ENCODE measurements at regions not wholly inside any gene's neighbourhood (a gene's known extent, or its start where the extent isn't known, plus 50 kb on each side); places are given as distances from the start of the nearest gene placed in this dataset.
"Not testable (repeated sequence)": the region's sequence is repeated elsewhere in the genome, so short reads cannot be mapped to it uniquely, and the experiment has no call there.

GRCh38 chr7:153696242-153696641 lies 356.0 kb upstream of the DPP6 start:
- ChIA-PET CTCF (ENCODE audit: unreplicated experiment) (no interaction called here), POLR2A (interaction anchor here (0.7 kb wide), 1 partner anchor 464 kb away, joined by 3 read pairs; no protein-coding TSS in a partner anchor)
- H3K4me2 ChIP-seq (ENCODE audit: low read length) = no peak overlapping the region
- no peaks in the 10 kb centered on the region for H3K36me3 ChIP-seq (ENCODE audit: insufficient read depth, low read length)
- H3K4me3 ChIP-seq (ENCODE audit: low read depth, low read length, poor library complexity, severe bottlenecking) = no peak overlapping the region
- TF ChIP-seq EZH2phosphoT487 (IDR thresholded peaks at IDR 0.05; ENCODE audit: borderline replicate concordance, low read depth, low read length) = no peak
- TF ChIP-seq CTCF (conservative IDR thresholded peaks at IDR 0.05; ENCODE audit: low read length) = no peak
- H2AFZ ChIP-seq (ENCODE audit: low read length) = no peak overlapping the region
- H3K9me3 ChIP-seq (ENCODE audit: low read length) = no peaks in the 10 kb centered on the region
- no peaks in the 10 kb centered on the region for H4K20me1 ChIP-seq (ENCODE audit: insufficient read depth, low read length)
- no TSS peak for BruUV-seq (replicated peaks)
- H3K4me1 ChIP-seq (ENCODE audit: insufficient read depth, low read length, poor library complexity, severe bottlenecking) = no peaks in the 10 kb centered on the region
- no peaks in the 10 kb centered on the region for H3K9me2 ChIP-seq (ENCODE audit: insufficient read depth, low read length)
- H3K79me2 ChIP-seq (ENCODE audit: insufficient read depth, low read depth, low read length) = no peaks in the 10 kb centered on the region
- intact Hi-C loops (cut with micrococcal nuclease; ENCODE audit: unreplicated experiment) = no loop called here
- no peak overlapping the region for H3K27ac ChIP-seq (ENCODE audit: low read depth, low read length, poor library complexity, severe bottlenecking)
- no peak for DNase-seq (ENCODE audit: low spot score)

GRCh38 chr7:153698046-153698445 lies 354.2 kb upstream of the DPP6 start:
- H3K9me3 ChIP-seq (ENCODE audit: low read length) = no peaks in the 10 kb centered on the region
- intact Hi-C loops (cut with micrococcal nuclease; ENCODE audit: unreplicated experiment) = no loop called here
- H3K4me2 ChIP-seq (ENCODE audit: low read length) = no peak overlapping the region
- no peak overlapping the region for H3K4me3 ChIP-seq (ENCODE audit: low read depth, low read length, poor library complexity, severe bottlenecking)
- H3K79me2 ChIP-seq (ENCODE audit: insufficient read depth, low read depth, low read length) = no peaks in the 10 kb centered on the region
- POLR2A ChIA-PET = no interaction called here
- H3K9me2 ChIP-seq (ENCODE audit: insufficient read depth, low read length) = no peaks in the 10 kb centered on the region
- H3K36me3 ChIP-seq (ENCODE audit: insufficient read depth, low read length) = no peaks in the 10 kb centered on the region
- no peaks in the 10 kb centered on the region for H4K20me1 ChIP-seq (ENCODE audit: insufficient read depth, low read length)
- CTCF ChIA-PET (ENCODE audit: unreplicated experiment) = no interaction called here
- TF ChIP-seq EZH2phosphoT487 (IDR thresholded peaks at IDR 0.05; ENCODE audit: borderline replicate concordance, low read depth, low read length) (no peak), CTCF (conservative IDR thresholded peaks at IDR 0.05; ENCODE audit: low read length) (no peak)
- H3K4me1 ChIP-seq (ENCODE audit: insufficient read depth, low read length, poor library complexity, severe bottlenecking) = no peaks in the 10 kb centered on the region
- no TSS peak for BruUV-seq (replicated peaks)
- H3K27ac ChIP-seq (ENCODE audit: low read depth, low read length, poor library complexity, severe bottlenecking) = no peak overlapping the region
- H2AFZ ChIP-seq (ENCODE audit: low read length) = no peak overlapping the region
- no peak for DNase-seq (ENCODE audit: low spot score)

GRCh38 chr7:153701678-153702077 lies 350.5 kb upstream of the DPP6 start:
- BruUV-seq (replicated peaks) = no TSS peak
- H3K4me2 ChIP-seq (ENCODE audit: low read length) = no peak overlapping the region
- no peak overlapping the region for H3K4me3 ChIP-seq (ENCODE audit: low read depth, low read length, poor library complexity, severe bottlenecking)
- H3K79me2 ChIP-seq (ENCODE audit: insufficient read depth, low read depth, low read length) = no peaks in the 10 kb centered on the region
- H3K9me2 ChIP-seq (ENCODE audit: insufficient read depth, low read length) = no peaks in the 10 kb centered on the region
- CTCF ChIA-PET (ENCODE audit: unreplicated experiment) = no interaction called here
- no peaks in the 10 kb centered on the region for H4K20me1 ChIP-seq (ENCODE audit: insufficient read depth, low read length)
- DNase-seq (ENCODE audit: low spot score) = no peak
- TF ChIP-seq EZH2phosphoT487 (IDR thresholded peaks at IDR 0.05; ENCODE audit: borderline replicate concordance, low read depth, low read length) (no peak), CTCF (conservative IDR thresholded peaks at IDR 0.05; ENCODE audit: low read length) (no peak)
- no peaks in the 10 kb centered on the region for H3K4me1 ChIP-seq (ENCODE audit: insufficient read depth, low read length, poor library complexity, severe bottlenecking)
- no peaks in the 10 kb centered on the region for H3K9me3 ChIP-seq (ENCODE audit: low read length)
- H3K27ac ChIP-seq (ENCODE audit: low read depth, low read length, poor library complexity, severe bottlenecking) = no peak overlapping the region
- POLR2A ChIA-PET = no interaction called here
- no peak overlapping the region for H2AFZ ChIP-seq (ENCODE audit: low read length)
- intact Hi-C loops (cut with micrococcal nuclease; ENCODE audit: unreplicated experiment) = no loop called here
- no peaks in the 10 kb centered on the region for H3K36me3 ChIP-seq (ENCODE audit: insufficient read depth, low read length)

- H3K9me2 ChIP-seq (ENCODE audit: insufficient read depth, low read length); H3K4me3 ChIP-seq (ENCODE audit: low read depth, low read length, poor library complexity, severe bottlenecking); H3K9me3 ChIP-seq (ENCODE audit: low read length); POLR2A ChIA-PET; intact Hi-C loops (cut with micrococcal nuclease; ENCODE audit: unreplicated experiment); BruUV-seq (replicated peaks); H2AFZ ChIP-seq (ENCODE audit: low read length); H4K20me1 ChIP-seq (ENCODE audit: insufficient read depth, low read length); DNase-seq (ENCODE audit: low spot score); H3K79me2 ChIP-seq (ENCODE audit: insufficient read depth, low read depth, low read length); H3K4me1 ChIP-seq (ENCODE audit: insufficient read depth, low read length, poor library complexity, severe bottlenecking); H3K36me3 ChIP-seq (ENCODE audit: insufficient read depth, low read length); H3K27ac ChIP-seq (ENCODE audit: low read depth, low read length, poor library complexity, severe bottlenecking); H3K4me2 ChIP-seq (ENCODE audit: low read length); CTCF ChIA-PET (ENCODE audit: unreplicated experiment): not testable (repeated sequence)
Measured at GRCh38 chr7:153723892-153724291, 328.3 kb upstream of the DPP6 start.

- BruUV-seq (replicated peaks); H3K27ac ChIP-seq (ENCODE audit: low read depth, low read length, poor library complexity, severe bottlenecking); H3K36me3 ChIP-seq (ENCODE audit: insufficient read depth, low read length); H3K9me2 ChIP-seq (ENCODE audit: insufficient read depth, low read length); H3K4me2 ChIP-seq (ENCODE audit: low read length); H3K4me3 ChIP-seq (ENCODE audit: low read depth, low read length, poor library complexity, severe bottlenecking); H4K20me1 ChIP-seq (ENCODE audit: insufficient read depth, low read length); CTCF ChIA-PET (ENCODE audit: unreplicated experiment); H2AFZ ChIP-seq (ENCODE audit: low read length); DNase-seq (ENCODE audit: low spot score); H3K79me2 ChIP-seq (ENCODE audit: insufficient read depth, low read depth, low read length); intact Hi-C loops (cut with micrococcal nuclease; ENCODE audit: unreplicated experiment); POLR2A ChIA-PET; H3K9me3 ChIP-seq (ENCODE audit: low read length); H3K4me1 ChIP-seq (ENCODE audit: insufficient read depth, low read length, poor library complexity, severe bottlenecking): not testable (repeated sequence)
Measured at GRCh38 chr7:153731504-153731903, 320.7 kb upstream of the DPP6 start.
